GM19035 (cell line): ENCODE measurements at regions not wholly inside any gene's neighbourhood (a gene's known extent, or its start where the extent isn't known, plus 50 kb on each side); places are given as distances from the start of the nearest gene placed in this dataset.
"Not testable (repeated sequence)": the region's sequence is repeated elsewhere in the genome, so short reads cannot be mapped to it uniquely, and the experiment has no call there.

ENCODE experiments used
- ATAC-seq: cut with Tn5 transposase; IDR thresholded peaks from one replicate; pipeline ENCODE4 v1.9.1; 2021; ENCODE audit not compliant: unreplicated experiment

- ATAC-seq: no peak
Observed at GRCh38 chr2:145561152-145561551, 1041.2 kb upstream of the ZEB2 start.

- no peak for ATAC-seq
Observed at GRCh38 chr2:145558617-145559350, 1038.9 kb upstream of the ZEB2 start.

- ATAC-seq: no peak
Observed at GRCh38 chr2:145555360-145555759, 1035.4 kb upstream of the ZEB2 start.

- ATAC-seq: no peak
Observed at GRCh38 chr2:145551686-145552085, 1031.8 kb upstream of the ZEB2 start.

- no peak for ATAC-seq
Observed at GRCh38 chr2:145548479-145548878, 1028.6 kb upstream of the ZEB2 start.

GRCh38 chr2:145547620-145548019 lies 1027.7 kb upstream of the ZEB2 start:
- ATAC-seq: no peak

- ATAC-seq: no peak
Observed at GRCh38 chr2:145546091-145546490, 1026.2 kb upstream of the ZEB2 start.

GRCh38 chr2:145543856-145544255 lies 1023.9 kb upstream of the ZEB2 start:
- no peak for ATAC-seq

GRCh38 chr2:145543155-145543554 lies 1023.2 kb upstream of the ZEB2 start:
- no peak for ATAC-seq

- ATAC-seq: no peak
Observed at GRCh38 chr2:145541028-145541427, 1021.1 kb upstream of the ZEB2 start.

GRCh38 chr2:145538661-145539350 lies 1018.9 kb upstream of the ZEB2 start:
- ATAC-seq: no peak

GRCh38 chr2:145530653-145531052 lies 1010.7 kb upstream of the ZEB2 start:
- no peak for ATAC-seq

GRCh38 chr2:145524836-145525235 lies 1004.9 kb upstream of the ZEB2 start:
- ATAC-seq: no peak

GRCh38 chr2:145524303-145524702 lies 1004.4 kb upstream of the ZEB2 start:
- no peak for ATAC-seq

GRCh38 chr2:145519254-145519653 lies 999.3 kb upstream of the ZEB2 start:
- ATAC-seq: not testable (repeated sequence)

GRCh38 chr2:145511946-145512345 lies 992.0 kb upstream of the ZEB2 start:
- ATAC-seq: no peak

- no peak for ATAC-seq
Observed at GRCh38 chr2:145503511-145503910, 983.6 kb upstream of the ZEB2 start.

- no peak for ATAC-seq
Observed at GRCh38 chr2:145501920-145502319, 982.0 kb upstream of the ZEB2 start.

GRCh38 chr2:145495590-145495989 lies 975.7 kb upstream of the ZEB2 start:
- ATAC-seq: no peak

- no peak for ATAC-seq
Observed at GRCh38 chr2:145494441-145494840, 974.5 kb upstream of the ZEB2 start.

- ATAC-seq: no peak
Observed at GRCh38 chr2:145488571-145488970, 968.7 kb upstream of the ZEB2 start.

- ATAC-seq: no peak
Observed at GRCh38 chr2:145484448-145485097, 964.7 kb upstream of the ZEB2 start.
